Adrenal gland (tissue), 9 donors: ENCODE measurements at regions not wholly inside any gene's neighbourhood (a gene's known extent, or its start where the extent isn't known, plus 50 kb on each side); places are given as distances from the start of the nearest gene placed in this dataset.

Experiments
- DNase-seq, 7 donors: peaks; one replicate each; pipeline ENCODE4 v3.0.0-alpha.2; 2019 to 2020
- H3K27ac ChIP-seq, 5 donors: fragments of 200-600 bp; sonication (generic) in 4 of 5; 1 replicate in 3 of 5; 2 replicates in 2 of 5; pipeline versions ENCODE4 v1.5.1 to v1.8.0; 2016 to 2020; ENCODE audit warnings: mild to moderate bottlenecking in 1 of 5
- H3K27me3 ChIP-seq: fragments of 200-600 bp; 2 replicates; pipeline ENCODE4 v1.8.0; 2021
- H3K36me3 ChIP-seq, 2 donors: fragments of 200-600 bp; replicated peaks in 1 of 2; 1 replicate in 1 of 2; 2 replicates in 1 of 2; pipeline versions ENCODE4 v1.5.1 to v1.8.0; 2018 to 2022
- H3K4me1 ChIP-seq, 2 donors: fragments of 200-600 bp; replicated peaks in 1 of 2; 1 replicate in 1 of 2; 2 replicates in 1 of 2; pipeline versions ENCODE4 v1.5.1 to v1.8.0; 2018 to 2021
- H3K4me3 ChIP-seq, 4 donors: fragments of 200-600 bp; sonication (generic) in 3 of 4; one replicate each; pipeline ENCODE4 v1.5.1; 2016 to 2018
- H3K9me3 ChIP-seq, 3 donors: fragments of 200-600 bp; sonication (generic) in 1 of 3; replicated peaks in 1 of 3; 1 replicate in 2 of 3; 2 replicates in 1 of 3; pipeline versions ENCODE4 v1.5.1 to v1.8.0; 2016 to 2021
- CTCF ChIP-seq, 6 experiments: fragments of 450-650 bp in 4 of 6; fragments of 200-600 bp in 2 of 6; sonication (generic) in 1 of 6; IDR thresholded peaks; 1 replicate in 5 of 6; 2 replicates in 1 of 6; pipeline versions ENCODE4 v1.5.1 to v1.8.0; 2016 to 2021; ENCODE audit warnings: antibody characterized with exemption in 6 of 6, mild to moderate bottlenecking in 2 of 6, moderate library complexity in 1 of 6
- POLR2A ChIP-seq, 2 donors: fragments of 450-650 bp; IDR thresholded peaks; one replicate each; pipeline ENCODE4 v1.6.1; 2017; ENCODE audit warnings: antibody characterized with exemption in 2 of 2, mild to moderate bottlenecking in 2 of 2, moderate library complexity in 1 of 2
- WGBS, 4 donors: extraction: QIAGEN DNeasy Blood & Tissue Kit in 2 of 4; methylation state at CpG; one replicate each; pipeline versions ENCODE4 v1.1.5 to v1.1.7; 2013 to 2017; 5-methylcytosine and 5-hydroxymethylcytosine counted together
- intact Hi-C, 2 donors: fragments of 100-400 bp; cut with DNase I; formaldehyde crosslinking; loops; one replicate each; pipeline versions ENCODE4 v1.14.1 to v1.15.0; 2022 to 2023
- donor health status: healthy with polysubstance abuse.
- donor health status: Bipolar disorder and iron deficiency.
- donor health status: DM: yes; HTN: yes; CAD: no.
- donor health status: DM: no; HTN: no; CAD: no.
- donor health status: DM: no; HTN: no; CAD: no.

- DNase-seq = no peak
- no peak overlapping the region for H3K27ac ChIP-seq
- intact Hi-C loops = no loop called here
- H3K27me3 ChIP-seq = no peaks in the 10 kb centered on the region
- H3K4me1 ChIP-seq = no peaks in the 10 kb centered on the region
- H3K36me3 ChIP-seq = no peaks in the 10 kb centered on the region
- 60 to 65% (median 61%) methylated on average over 3 of the region's 3 CpGs for WGBS, 4 donors
- no peak overlapping the region for H3K4me3 ChIP-seq
- H3K9me3 ChIP-seq = no peaks in the 10 kb centered on the region
- no peak for TF ChIP-seq CTCF (IDR thresholded peaks at IDR 0.05)
- no peak for TF ChIP-seq POLR2A (IDR thresholded peaks at IDR 0.05)
These were observed 111.8 kb downstream of the BARX1 start for GRCh38 chr9:93843396-93843795.

DNA sequence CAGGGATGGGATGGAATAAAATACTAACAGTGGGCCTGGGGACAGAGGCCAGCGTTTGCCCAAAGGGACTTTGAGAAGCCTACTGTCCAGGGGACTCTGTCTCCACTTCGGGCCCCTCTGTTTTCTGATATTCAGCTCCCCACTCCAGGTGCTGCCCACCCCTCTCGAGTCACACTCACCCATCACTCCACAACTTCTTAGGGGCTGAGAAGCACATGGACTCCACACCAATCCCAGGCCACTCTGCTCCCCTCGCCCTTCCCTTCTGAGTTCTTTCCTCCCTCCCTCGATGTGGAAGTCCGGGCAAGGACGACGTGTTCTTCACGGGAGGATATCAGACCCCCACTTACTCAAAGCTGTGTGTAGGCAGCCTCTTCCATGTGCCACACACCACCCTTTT lies 124.5 kb downstream of the BARX1 start:
- Histone ChIP-seq H3K27me3 (peaks cover 13% of the 10 kb centered on the region), H3K36me3 (no peaks in the 10 kb centered on the region), H3K9me3 (peaks cover 0 to 7% (median 3%) of the 10 kb centered on the region in 3 donors), H3K4me1 (no peaks in the 10 kb centered on the region), H3K4me3 (no peak overlapping the region), H3K27ac (no peak overlapping the region)
- no peak for DNase-seq
- 63 to 71% (median 67%) methylated on average over 9 of the region's 9 CpGs for WGBS, 4 donors
- intact Hi-C loops = no loop called here
- TF ChIP-seq POLR2A (IDR thresholded peaks at IDR 0.05) = no peak
- no peak for TF ChIP-seq CTCF (IDR thresholded peaks at IDR 0.05)

GRCh38 chr9:93830012-93830596 lies 125.1 kb downstream of the BARX1 start:
- H3K36me3 ChIP-seq = no peaks in the 10 kb centered on the region
- intact Hi-C loops = no loop called here
- TF ChIP-seq CTCF (IDR thresholded peaks at IDR 0.05) (no peak), POLR2A (IDR thresholded peaks at IDR 0.05) (no peak)
- DNase-seq = no peak
- no peak overlapping the region for H3K27ac ChIP-seq
- H3K27me3 ChIP-seq = peaks cover 13% of the 10 kb centered on the region
- no peak overlapping the region for H3K4me3 ChIP-seq
- WGBS, 4 donors = 75 to 88% (median 76%) methylated on average over 7 to 8 of the region's 8 CpGs
- H3K9me3 ChIP-seq = peaks cover 0 to 7% (median 0%) of the 10 kb centered on the region in 3 donors
- no peaks in the 10 kb centered on the region for H3K4me1 ChIP-seq

DNA sequence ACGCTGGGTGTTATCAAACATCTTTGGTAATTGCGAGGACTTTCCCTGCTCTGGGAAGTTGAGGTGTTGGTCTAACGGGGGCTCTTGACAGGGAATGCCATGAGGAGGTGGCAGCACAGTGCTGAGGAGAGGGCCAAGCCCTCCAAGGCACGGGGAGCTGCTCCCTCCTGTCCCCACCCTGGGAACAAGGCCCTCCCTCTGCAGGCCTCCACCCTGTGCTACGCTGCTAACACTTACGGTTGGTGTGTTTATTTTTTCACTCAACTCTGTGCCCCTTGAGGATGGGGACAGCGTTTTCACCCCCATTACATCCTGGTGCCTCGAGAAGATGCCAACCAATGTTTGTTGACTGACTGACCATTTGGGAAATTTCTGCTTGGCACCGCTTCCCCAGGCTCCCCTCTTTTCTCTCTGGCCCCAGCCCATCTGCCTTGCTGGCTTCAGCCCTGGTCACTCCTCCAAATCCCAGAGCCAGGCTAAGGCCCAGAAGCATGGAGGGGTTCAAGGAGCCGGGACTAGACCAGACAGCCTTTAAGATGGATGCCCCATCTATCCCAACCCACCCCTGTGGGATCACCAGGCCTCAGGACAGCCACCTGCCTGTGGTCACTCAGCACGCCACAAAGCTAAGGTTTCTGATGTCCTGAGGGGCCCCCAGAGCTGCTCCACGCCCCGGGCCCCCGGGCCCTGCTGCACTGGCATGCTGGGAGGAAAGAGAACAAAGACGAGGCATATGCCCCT lies 125.7 kb downstream of the BARX1 start:
- no peak for TF ChIP-seq POLR2A (IDR thresholded peaks at IDR 0.05)
- no peak for TF ChIP-seq CTCF (IDR thresholded peaks at IDR 0.05)
- no peak for DNase-seq
- H3K27ac ChIP-seq = no peak overlapping the region
- peaks cover 13% of the 10 kb centered on the region for H3K27me3 ChIP-seq
- WGBS, 4 donors = 70 to 80% (median 78%) methylated on average over 12 to 15 of the region's 15 CpGs
- no peak overlapping the region for H3K4me3 ChIP-seq
- intact Hi-C loops = loop anchor here in 1 of 2 donors (10.0 kb wide), 1 partner anchor 135 kb away; no protein-coding TSS in a partner anchor
- H3K36me3 ChIP-seq = no peaks in the 10 kb centered on the region
- H3K4me1 ChIP-seq = no peaks in the 10 kb centered on the region
- H3K9me3 ChIP-seq = peaks cover 0 to 7% (median 0%) of the 10 kb centered on the region in 3 donors
